HepG2 (cell line): ENCODE measurements at regions not wholly inside any gene's neighbourhood (a gene's known extent, or its start where the extent isn't known, plus 50 kb on each side); places are given as distances from the start of the nearest gene placed in this dataset.

Source experiments
- CERS6 ChIP-seq: sonication (generic); formaldehyde crosslinking; IDR thresholded peaks from 2 replicates; pipeline ENCODE4 v1.5.0; 2020; ENCODE audit warnings: missing genetic modification reagents
- FOXC1 ChIP-seq: sonication (generic); formaldehyde crosslinking; IDR thresholded peaks from 2 replicates; pipeline ENCODE4 v1.8.0; 2022; ENCODE audit warnings: mild to moderate bottlenecking, missing genetic modification reagents, borderline replicate concordance
- HDAC6 ChIP-seq: fragments of 200-600 bp; sonication (generic); IDR thresholded peaks from 2 replicates; pipeline ENCODE4 v1.7.0; 2017; ENCODE audit warnings: mild to moderate bottlenecking, antibody characterized with exemption, low read length, low read depth
- KDM2A ChIP-seq: sonication (generic); formaldehyde crosslinking; IDR thresholded peaks from 2 replicates; pipeline ENCODE4 v1.4.0; 2020; ENCODE audit warnings: low read depth, missing genetic modification reagents, borderline replicate concordance
- KDM5B ChIP-seq: sonication (generic); formaldehyde crosslinking; IDR thresholded peaks from 2 replicates; pipeline ENCODE4 v1.4.0; 2020; ENCODE audit warnings: missing genetic modification reagents, mild to moderate bottlenecking, borderline replicate concordance
- MATR3 ChIP-seq: sonication (generic); formaldehyde crosslinking; IDR thresholded peaks from 2 replicates; pipeline ENCODE4 v1.4.0; 2020; ENCODE audit warnings: missing genetic modification reagents
- MIER2 ChIP-seq: IDR thresholded peaks from 2 replicates; pipeline ENCODE4 v1.6.1; 2016; ENCODE audit warnings: missing biosample characterization, missing genetic modification reagents
- PAXIP1 ChIP-seq: sonication (generic); formaldehyde crosslinking; conservative IDR thresholded peaks from 2 replicates; pipeline ENCODE4 v1.4.0; 2020; ENCODE audit warnings: mild to moderate bottlenecking, missing genetic modification reagents, moderate library complexity
- PITX1 ChIP-seq: sonication (generic); formaldehyde crosslinking; IDR thresholded peaks from 2 replicates; pipeline ENCODE4 v1.5.1; 2020; ENCODE audit warnings: mild to moderate bottlenecking, missing genetic modification reagents
- PRDM15 ChIP-seq: sonication (generic); formaldehyde crosslinking; IDR thresholded peaks from 2 replicates; pipeline ENCODE4 v1.4.0; 2020; ENCODE audit warnings: missing genetic modification reagents
- SIX4 ChIP-seq: sonication (generic); formaldehyde crosslinking; IDR thresholded peaks from 2 replicates; pipeline ENCODE4 v1.4.0; 2020; ENCODE audit warnings: missing genetic modification reagents
- SNAPC5 ChIP-seq: sonication (generic); formaldehyde crosslinking; IDR thresholded peaks from 2 replicates; pipeline ENCODE4 v1.8.1; 2023; ENCODE audit warnings: mild to moderate bottlenecking, missing genetic modification reagents, borderline replicate concordance
- TMF1 ChIP-seq: sonication (generic); formaldehyde crosslinking; IDR thresholded peaks from 2 replicates; pipeline ENCODE4 v1.8.1; 2022; ENCODE audit warnings: low read depth, missing genetic modification reagents
- TRIM22 ChIP-seq: fragments of 450-650 bp; IDR thresholded peaks from 2 replicates; pipeline ENCODE4 v1.6.1; 2017
- YEATS4 ChIP-seq: sonication (generic); formaldehyde crosslinking; IDR thresholded peaks from 2 replicates; pipeline ENCODE4 v1.4.0; 2020; ENCODE audit warnings: missing genetic modification reagents, borderline replicate concordance
- ZNF160 ChIP-seq: sonication (generic); formaldehyde crosslinking; IDR thresholded peaks from 2 replicates; pipeline ENCODE4 v1.8.0; 2022; ENCODE audit warnings: mild to moderate bottlenecking, inconsistent platforms, missing genetic modification reagents
- ZNF33A ChIP-seq: sonication (generic); formaldehyde crosslinking; IDR thresholded peaks from 2 replicates; pipeline ENCODE4 v1.5.1; 2020; ENCODE audit warnings: missing genetic modification reagents, mild to moderate bottlenecking, moderate library complexity, borderline replicate concordance
- ZNF740 ChIP-seq: sonication (generic); formaldehyde crosslinking; IDR thresholded peaks from 2 replicates; pipeline ENCODE4 v1.4.0; 2020; ENCODE audit warnings: missing genetic modification reagents
- ZNF816 ChIP-seq: sonication (generic); formaldehyde crosslinking; IDR thresholded peaks from 2 replicates; pipeline ENCODE4 v1.8.0; 2022; ENCODE audit warnings: missing genetic modification reagents, mild to moderate bottlenecking, borderline replicate concordance

- TF ChIP-seq PAXIP1 (CRISPR knock-in tag) (no peak), HDAC6 (no peak), TRIM22 (no peak), KDM2A (0 out of 2 replicates have a peak, but pooled peaks have one; percentile 21), YEATS4 (CRISPR knock-in tag) (no peak), TMF1 (CRISPR knock-in tag) (no peak), ZNF740 (CRISPR knock-in tag) (no peak), PRDM15 (CRISPR knock-in tag) (peak; percentile 85), MIER2 (CRISPR knock-in tag) (0 out of 2 replicates have a peak, but pooled peaks have one; percentile 20), KDM5B (CRISPR knock-in tag) (no peak), CERS6 (CRISPR knock-in tag) (no peak), SNAPC5 (CRISPR knock-in tag) (no peak), FOXC1 (CRISPR knock-in tag) (no peak), ZNF33A (CRISPR knock-in tag) (no peak), ZNF160 (CRISPR knock-in tag) (no peak), SIX4 (CRISPR knock-in tag) (no peak), PITX1 (no peak), ZNF816 (no peak), MATR3 (CRISPR knock-in tag) (no peak)
Measured at GRCh38 chr6:134822920-134823709, 126.8 kb downstream of the ALDH8A1 start (continued).
